ENCODE measurements at regions not wholly inside any gene's neighbourhood (a gene's known extent, or its start where the extent isn't known, plus 50 kb on each side); places are given as distances from the start of the nearest gene placed in this dataset.

GRCh38 chr10:129258283-129258923 is 208.6 kb upstream of the MGMT start:
- peak in 1 of 2 donors; percentile 83 for DNase-seq (ENCODE audit: low read depth in 2 of 2)

DNA sequence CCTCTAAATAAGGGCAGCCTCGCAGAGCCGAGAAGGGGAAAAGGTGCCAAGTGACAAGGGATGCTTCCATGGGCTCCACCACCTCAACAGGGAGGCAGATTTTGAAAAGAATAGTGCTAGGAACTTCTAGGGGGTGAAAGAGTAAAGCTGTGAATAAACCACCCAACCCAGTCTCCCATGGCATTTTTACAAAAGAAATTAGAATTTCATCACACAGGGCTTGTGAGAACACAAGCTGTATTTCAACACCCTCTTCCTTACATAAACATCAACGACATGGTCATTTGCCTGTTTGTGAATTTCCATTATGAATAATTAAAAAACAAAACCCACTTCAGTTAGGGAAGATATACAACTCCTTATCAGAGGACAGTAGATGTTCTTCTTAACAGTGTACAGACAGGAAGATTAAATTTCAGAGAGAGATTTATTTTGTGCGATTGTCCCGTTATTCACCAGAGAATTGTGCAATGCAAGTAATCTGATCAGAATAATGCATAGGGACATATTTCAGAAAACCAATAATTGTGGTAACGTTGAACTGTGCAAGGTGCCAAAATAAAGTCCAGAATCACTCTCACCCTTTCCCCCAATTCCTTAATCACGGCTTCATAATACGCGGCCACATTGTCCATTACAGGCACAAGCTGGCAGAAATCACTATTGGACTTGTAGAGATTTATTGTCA is 207.8 kb upstream of the MGMT start:
- peak; percentile 21 to 55 for DNase-seq (ENCODE audit: low read depth in 2 of 2)

GRCh38 chr10:129272176-129272575 is 194.9 kb upstream of the MGMT start:
- DNase-seq (ENCODE audit: low read depth in 2 of 2): peak in 1 of 2 donors; percentile 12

DNA sequence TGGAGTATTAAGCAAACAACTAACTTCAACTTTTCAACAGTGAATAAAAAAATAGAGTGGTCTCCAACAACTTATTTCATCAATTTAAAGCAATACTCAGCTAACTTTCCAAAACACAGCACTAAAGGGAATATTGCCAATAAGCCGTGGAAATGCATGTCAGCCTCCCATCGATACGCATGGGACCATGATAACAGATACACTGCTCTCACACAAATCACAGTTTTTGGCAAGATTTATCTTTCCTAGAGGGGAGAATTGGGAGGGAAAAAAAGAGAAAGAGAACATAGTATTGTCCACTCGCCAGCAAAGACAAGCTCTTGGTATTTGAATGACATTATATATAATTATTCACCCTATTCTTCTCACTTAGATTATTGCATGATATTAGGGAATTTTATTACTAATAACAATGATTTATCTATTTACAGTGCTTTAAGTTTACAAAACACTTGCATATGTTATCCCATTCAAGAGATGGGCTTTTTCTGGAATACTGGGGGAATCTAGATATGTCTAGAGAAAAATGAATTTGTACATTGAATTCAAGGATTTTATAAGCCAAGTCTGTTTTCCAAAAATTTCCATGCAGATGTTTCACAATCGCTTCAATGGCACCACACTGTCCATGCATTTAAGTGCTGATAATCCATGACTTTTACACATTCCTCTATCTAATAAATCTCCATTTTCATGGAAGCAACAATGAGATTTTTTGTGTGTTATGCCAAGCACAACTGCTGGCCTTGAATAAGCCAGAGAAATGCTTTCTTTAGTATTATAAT is 194.0 kb upstream of the MGMT start:
- no peak for DNase-seq (ENCODE audit: low read depth in 2 of 2)

- no peak for DNase-seq (ENCODE audit: low read depth in 2 of 2)
These were observed 193.2 kb upstream of the MGMT start for GRCh38 chr10:129273860-129274259.

DNA sequence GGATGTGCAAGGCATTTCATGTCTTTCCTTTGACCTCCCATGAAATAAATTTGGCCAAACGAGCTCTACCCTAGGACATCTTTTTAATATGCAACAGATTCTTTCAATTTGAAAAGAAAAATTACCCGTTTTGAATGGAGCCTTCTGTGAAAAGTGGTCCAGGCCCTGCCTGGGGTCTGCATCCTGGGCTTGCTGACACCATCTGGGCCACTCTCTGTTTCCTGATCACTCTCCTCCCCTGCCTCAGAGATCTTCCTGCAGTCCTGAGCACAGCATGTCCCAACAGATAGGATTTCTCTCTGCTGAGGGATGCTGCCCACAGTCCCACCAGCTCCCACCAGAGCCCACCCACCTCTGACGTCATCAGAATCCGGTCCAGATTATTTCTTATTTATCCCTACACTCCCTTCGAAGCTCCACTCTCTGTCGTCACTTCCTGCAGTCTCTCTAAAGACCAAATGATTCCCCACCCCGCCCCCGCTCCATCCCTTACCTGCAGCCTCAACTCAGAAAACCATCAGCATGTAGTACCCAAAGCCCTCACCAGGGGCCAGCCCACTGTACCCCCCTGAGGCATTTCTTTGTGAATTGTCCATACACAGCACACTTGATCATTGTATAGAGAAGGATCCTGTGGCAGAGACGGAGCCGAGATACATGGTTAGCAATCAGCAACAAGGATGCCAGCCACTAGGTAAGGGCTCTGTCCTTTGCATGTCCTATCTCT is 192.1 kb upstream of the MGMT start:
- DNase-seq (ENCODE audit: low read depth in 2 of 2): no peak

GRCh38 chr10:129275886-129276285 is 191.2 kb upstream of the MGMT start:
- DNase-seq (ENCODE audit: low read depth in 2 of 2): no peak

- no peak for DNase-seq (ENCODE audit: low read depth in 2 of 2)
These were observed 190.0 kb upstream of the MGMT start for GRCh38 chr10:129277084-129277483.

DNA sequence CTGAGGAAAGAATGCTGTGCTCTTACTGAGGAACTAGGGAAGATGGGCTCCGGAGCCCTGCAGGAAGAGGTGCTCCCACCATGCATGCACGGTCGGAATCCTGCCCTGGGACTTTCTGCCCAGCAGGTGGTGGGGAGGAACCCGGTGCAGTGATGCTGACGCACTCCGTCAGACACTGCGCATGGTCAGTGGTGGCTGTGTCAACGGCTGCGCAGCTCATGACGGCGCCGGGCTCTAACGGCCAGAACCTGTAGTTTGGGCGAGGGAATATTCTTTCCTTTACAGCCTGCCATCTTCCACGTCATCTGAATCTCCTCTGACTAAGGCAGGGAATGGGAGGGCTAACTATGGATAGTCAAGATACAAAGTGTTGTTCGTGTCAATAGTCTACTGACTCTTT is 189.2 kb upstream of the MGMT start:
- no peak for DNase-seq (ENCODE audit: low read depth in 2 of 2)

- no peak for DNase-seq (ENCODE audit: low read depth in 2 of 2)
These were observed 188.4 kb upstream of the MGMT start for GRCh38 chr10:129278686-129279085.

DNA sequence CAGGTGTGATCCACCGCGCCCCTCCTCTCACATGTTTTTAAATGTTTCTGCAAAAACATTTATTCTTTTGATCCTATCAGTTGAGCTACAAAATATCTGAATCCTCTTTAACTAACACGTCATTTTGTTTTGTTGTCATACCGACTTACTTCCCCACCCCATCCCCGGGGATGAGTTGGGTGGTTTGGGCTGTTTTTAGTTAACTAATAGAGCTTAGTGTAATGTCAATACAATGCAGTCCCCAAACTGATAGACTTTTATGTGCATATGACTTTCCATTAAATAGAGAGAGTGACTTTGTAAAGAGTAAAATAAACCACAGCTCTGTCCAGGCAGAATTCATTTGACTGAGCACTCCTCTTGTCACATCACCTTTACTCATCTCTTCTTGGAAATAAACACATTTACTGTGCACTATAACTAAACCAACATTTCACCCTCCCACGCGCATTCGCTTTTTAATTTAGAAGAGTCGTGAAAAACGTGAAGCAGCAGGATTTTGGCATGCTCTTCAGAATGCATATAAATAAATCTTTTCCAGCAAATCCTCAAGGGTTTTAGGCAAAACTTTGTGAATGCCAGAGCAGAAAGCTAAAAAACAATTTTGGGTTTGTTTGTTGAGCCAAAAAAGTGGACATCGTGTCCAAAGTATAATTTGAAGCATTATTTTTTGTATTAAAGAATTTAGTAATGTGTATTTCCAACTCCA is 187.4 kb upstream of the MGMT start:
- DNase-seq (ENCODE audit: low read depth in 2 of 2): no peak

GRCh38 chr10:129280155-129280502 is 186.9 kb upstream of the MGMT start:
- no peak for DNase-seq (ENCODE audit: low read depth in 2 of 2)

DNA sequence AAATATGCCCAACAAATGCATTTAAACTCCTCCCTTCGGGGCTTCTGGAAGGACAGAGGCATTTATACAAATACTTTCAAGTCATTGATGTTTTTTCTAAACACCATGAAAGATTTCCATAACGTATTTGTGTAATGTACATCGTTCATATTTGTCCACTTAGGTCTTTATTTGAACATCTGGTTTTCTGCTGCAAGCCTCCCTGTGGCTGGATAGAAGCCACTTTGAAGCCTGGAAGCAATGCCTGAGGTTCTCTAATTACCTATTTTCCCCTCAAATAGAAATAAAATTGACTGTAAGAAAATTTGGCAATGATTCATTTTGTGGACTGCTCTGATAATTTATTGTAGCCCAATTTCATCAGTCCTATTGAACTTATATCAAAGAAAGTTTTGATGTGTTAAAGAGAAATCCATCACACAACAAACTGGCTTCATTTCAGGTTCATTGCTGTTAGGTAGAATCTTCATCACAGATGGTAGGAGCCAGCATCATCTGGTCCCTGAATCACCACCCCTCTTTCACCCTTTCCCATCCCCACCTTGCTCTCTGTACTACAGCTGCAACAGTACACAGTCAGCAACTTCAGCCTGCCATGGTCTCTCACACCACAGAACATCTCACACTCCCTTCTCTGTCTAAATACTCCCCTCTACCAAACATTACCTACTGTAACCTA is 186.0 kb upstream of the MGMT start:
- no peak for DNase-seq (ENCODE audit: low read depth in 2 of 2)

DNA sequence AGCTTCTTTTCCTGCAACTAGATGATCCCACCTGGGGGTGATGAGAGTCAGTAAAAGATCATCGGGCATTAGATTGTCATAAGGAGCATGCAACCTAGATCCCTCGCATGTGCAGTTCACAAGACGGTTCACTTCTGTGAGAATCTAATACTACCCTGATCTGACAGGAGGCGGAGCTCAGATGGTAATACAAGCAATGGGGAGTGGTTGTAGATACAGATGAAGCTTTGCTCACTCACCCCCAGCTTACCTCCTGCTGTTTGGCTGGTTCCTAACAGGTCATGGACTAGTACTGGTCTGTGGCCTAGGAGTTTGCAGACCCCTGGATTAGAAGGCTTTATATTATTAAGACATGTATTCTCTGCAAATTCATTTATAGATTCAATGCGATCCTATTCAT is 181.6 kb upstream of the MGMT start:
- no peak for DNase-seq (ENCODE audit: low read depth in 2 of 2)

DNA sequence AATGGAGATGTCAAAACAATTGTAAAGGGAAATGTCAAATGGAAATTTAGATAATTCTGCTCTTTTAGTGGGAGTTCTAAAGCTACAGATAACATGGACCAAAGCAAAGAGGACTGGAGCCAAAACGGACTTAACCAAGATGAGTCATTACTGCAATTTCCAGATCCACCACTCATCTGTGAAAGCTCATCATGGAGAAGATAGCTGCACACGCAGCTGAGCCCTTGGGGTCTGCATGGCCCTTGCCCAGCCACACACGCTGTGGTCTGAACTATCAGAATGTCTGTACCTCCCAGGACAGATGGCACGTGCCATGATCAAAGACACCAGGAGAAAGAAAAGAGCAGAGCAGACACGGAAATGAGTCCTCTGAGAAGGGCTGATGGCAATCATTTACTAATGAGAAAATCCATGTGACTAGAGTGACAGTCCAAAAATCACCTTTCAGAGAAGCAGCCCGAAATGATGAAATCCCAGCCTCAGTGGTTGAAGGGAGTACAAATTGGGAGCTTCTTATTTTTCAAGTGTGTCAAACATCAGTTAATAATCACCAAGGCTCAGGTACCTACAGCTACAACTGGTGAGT is 177.9 kb upstream of the MGMT start:
- no peak for DNase-seq (ENCODE audit: low read depth in 2 of 2)

- DNase-seq (ENCODE audit: low read depth in 2 of 2): no peak
These were observed 172.9 kb upstream of the MGMT start for GRCh38 chr10:129293991-129294700.

- DNase-seq (ENCODE audit: low read depth in 2 of 2): no peak
These were observed 172.1 kb upstream of the MGMT start for GRCh38 chr10:129294944-129295343.

- DNase-seq (ENCODE audit: low read depth in 2 of 2): peak; percentile 14 to 72
These were observed 162.0 kb upstream of the MGMT start for GRCh38 chr10:129305046-129305445.

DNA sequence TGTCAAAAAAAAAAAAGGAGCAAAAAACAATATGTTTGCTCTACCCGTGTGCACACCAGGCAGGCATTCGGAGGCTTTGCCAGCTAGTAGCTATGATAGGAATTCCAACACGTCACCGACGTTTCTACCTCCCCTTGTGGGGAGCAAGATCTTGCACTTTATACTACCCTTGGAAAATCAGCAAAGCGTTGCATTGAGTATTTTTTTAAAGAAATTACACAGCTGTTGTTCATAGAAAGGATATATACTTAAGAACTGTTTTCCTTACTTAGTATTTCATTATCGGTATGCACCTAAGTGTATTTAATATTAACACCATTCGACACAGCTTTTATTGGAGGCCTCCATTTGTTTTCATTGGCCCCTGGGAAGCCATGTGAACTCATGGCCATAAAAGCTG is 159.9 kb upstream of the MGMT start:
- DNase-seq (ENCODE audit: low read depth in 2 of 2): no peak

Measured in dermis microvascular lymphatic vessel endothelial cell (primary cell).